Trophoblast cell (in vitro differentiated cells and primary cell): ENCODE measurements at regions not wholly inside any gene's neighbourhood (a gene's known extent, or its start where the extent isn't known, plus 50 kb on each side); places are given as distances from the start of the nearest gene placed in this dataset.

ENCODE experiments used
- DNase-seq, 2 donors: peaks; one replicate each; pipeline ENCODE4 v3.0.0-alpha.2; 2016
- H2AFZ ChIP-seq: 2 replicates; pipeline ENCODE4 v1.6.1; 2013; ENCODE audit warnings: low read length, moderate library complexity, mild to moderate bottlenecking; ENCODE audit not compliant: insufficient read depth, poor library complexity
- H2AK5ac ChIP-seq: 2 replicates; pipeline ENCODE4 v1.6.1; 2013; ENCODE audit warnings: mild to moderate bottlenecking, low read length
- H2BK120ac ChIP-seq: 2 replicates; pipeline ENCODE4 v1.6.1; 2013; ENCODE audit warnings: low read length, mild to moderate bottlenecking, moderate library complexity; ENCODE audit not compliant: insufficient read depth, poor library complexity
- H2BK12ac ChIP-seq: 2 replicates; pipeline ENCODE4 v1.6.1; 2013; ENCODE audit warnings: mild to moderate bottlenecking, low read length, moderate library complexity
- H2BK5ac ChIP-seq: 2 replicates; pipeline ENCODE4 v1.6.1; 2013; ENCODE audit warnings: low read length, low read depth, moderate library complexity, mild to moderate bottlenecking; ENCODE audit not compliant: poor library complexity
- H3K14ac ChIP-seq: 2 replicates; pipeline ENCODE4 v1.6.1; 2013; ENCODE audit warnings: mild to moderate bottlenecking, low read length
- H3K18ac ChIP-seq: 2 replicates; pipeline ENCODE4 v1.6.1; 2013; ENCODE audit warnings: mild to moderate bottlenecking, low read length
- H3K23ac ChIP-seq: 2 replicates; pipeline ENCODE4 v1.6.1; 2013; ENCODE audit warnings: low read length
- H3K27ac ChIP-seq: 2 replicates; pipeline ENCODE4 v1.5.1; 2013; ENCODE audit warnings: low read depth, mild to moderate bottlenecking, inconsistent platforms, low read length, moderate library complexity
- H3K27me3 ChIP-seq: 2 replicates; pipeline ENCODE4 v1.6.1; 2013; ENCODE audit warnings: inconsistent platforms, mild to moderate bottlenecking, low read length, moderate library complexity; ENCODE audit not compliant: insufficient read depth
- H3K36me3 ChIP-seq, 2 experiments: 1 replicate in 1 of 2; 2 replicates in 1 of 2; pipeline ENCODE4 v1.6.1; 2013; ENCODE audit warnings: low read length in 2 of 2, mild to moderate bottlenecking in 2 of 2, moderate library complexity in 1 of 2; ENCODE audit not compliant: insufficient read depth in 2 of 2, control insufficient read depth in 1 of 2
- H3K4ac ChIP-seq: 2 replicates; pipeline ENCODE4 v1.6.1; 2013; ENCODE audit warnings: low read depth, mild to moderate bottlenecking, low read length, moderate library complexity
- H3K4me1 ChIP-seq, 2 experiments: 1 replicate in 1 of 2; 2 replicates in 1 of 2; pipeline ENCODE4 v1.6.1; 2013; ENCODE audit warnings: low read length in 2 of 2, mild to moderate bottlenecking in 2 of 2, moderate library complexity in 1 of 2; ENCODE audit not compliant: insufficient read depth in 2 of 2, control insufficient read depth in 1 of 2
- H3K4me2 ChIP-seq: 2 replicates; pipeline ENCODE4 v1.6.1; 2013; ENCODE audit warnings: inconsistent platforms, mild to moderate bottlenecking, low read length, moderate library complexity
- H3K4me3 ChIP-seq: 2 replicates; pipeline ENCODE4 v1.5.1; 2013; ENCODE audit warnings: mild to moderate bottlenecking, low read depth, low read length, inconsistent platforms
- H3K79me1 ChIP-seq: one replicate; pipeline ENCODE4 v1.6.1; 2013; ENCODE audit warnings: low read length
- H3K79me2 ChIP-seq: 2 replicates; pipeline ENCODE4 v1.6.1; 2013; ENCODE audit warnings: low read length, mild to moderate bottlenecking; ENCODE audit not compliant: control insufficient read depth, insufficient read depth, poor library complexity
- H3K9ac ChIP-seq: 2 replicates; pipeline ENCODE4 v1.6.1; 2013; ENCODE audit warnings: mild to moderate bottlenecking, low read length
- H3K9me3 ChIP-seq: 2 replicates; pipeline ENCODE4 v1.6.1; 2013; ENCODE audit warnings: low read depth, mild to moderate bottlenecking, control low read depth, inconsistent platforms, low read length; ENCODE audit not compliant: insufficient read depth
- H4K12ac ChIP-seq: 2 replicates; pipeline ENCODE4 v1.6.1; 2013; ENCODE audit warnings: low read depth, mild to moderate bottlenecking, low read length, moderate library complexity
- H4K8ac ChIP-seq: 2 replicates; pipeline ENCODE4 v1.6.1; 2013; ENCODE audit warnings: low read depth, mild to moderate bottlenecking, low read length, moderate library complexity
- H4K91ac ChIP-seq: one replicate; pipeline ENCODE4 v1.6.1; 2013; ENCODE audit warnings: low read depth, mild to moderate bottlenecking, low read length, moderate library complexity
- WGBS: extraction: QIAGEN DNeasy Blood & Tissue Kit; methylation state at CpG from one replicate; pipeline ENCODE4 v1.1.7; 2013; ENCODE audit warnings: missing lambda C conversion rate; ENCODE audit not compliant: insufficient read length, insufficient coverage; ENCODE audit errors: extremely low coverage; 5-methylcytosine and 5-hydroxymethylcytosine counted together

DNA sequence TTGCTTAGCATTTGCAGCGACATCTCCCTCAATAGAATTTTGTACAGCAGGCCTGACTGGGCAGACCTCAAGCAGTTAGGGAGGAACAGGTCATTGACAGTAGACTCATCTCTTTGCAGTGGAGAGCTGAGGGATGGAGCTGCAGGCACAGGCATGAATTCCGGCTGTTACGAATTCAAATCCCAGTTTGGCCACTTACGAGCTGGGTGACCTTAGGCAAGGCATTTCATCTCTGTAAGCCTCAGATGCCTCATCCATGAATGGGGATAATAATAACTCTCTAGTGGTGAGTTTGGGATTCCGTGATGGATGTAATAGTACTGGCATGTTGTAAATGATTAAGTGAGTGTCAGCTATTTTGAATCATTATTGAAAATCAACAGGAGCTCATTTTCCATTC lies 195.3 kb downstream of the SEMA6A start:
- H3K9ac ChIP-seq, result no peak overlapping the region
- no peak overlapping the region for H2BK5ac ChIP-seq
- peaks cover 3% of the 10 kb centered on the region for H3K9me3 ChIP-seq
- H3K4me3 ChIP-seq, result no peak overlapping the region
- H2AFZ ChIP-seq, result no peak overlapping the region
- H4K91ac ChIP-seq, result no peak overlapping the region
- no peaks in the 10 kb centered on the region for H3K27me3 ChIP-seq
- H2BK12ac ChIP-seq, result no peak overlapping the region
- no peak overlapping the region for H3K18ac ChIP-seq
- no peak for DNase-seq
- no peak overlapping the region for H3K23ac ChIP-seq
- H3K27ac ChIP-seq, result no peak overlapping the region
- no peak overlapping the region for H3K14ac ChIP-seq
- no peak overlapping the region for H3K4ac ChIP-seq
- no peak overlapping the region for H3K4me2 ChIP-seq
- H2BK120ac ChIP-seq, result no peak overlapping the region
- no CpG with 5 or more reads among the region's 5 CpGs for WGBS
- H3K4me1 ChIP-seq, result peaks cover 0 to 5% of the 10 kb centered on the region in 2 experiments
- H3K36me3 ChIP-seq, result no peaks in the 10 kb centered on the region
- no peak overlapping the region for H4K8ac ChIP-seq
- no peaks in the 10 kb centered on the region for H3K79me2 ChIP-seq
- H4K12ac ChIP-seq, result no peak overlapping the region
- H3K79me1 ChIP-seq, result no peaks in the 10 kb centered on the region
- H2AK5ac ChIP-seq, result no peak overlapping the region

GRCh38 chr5:116378777-116379121 lies 195.9 kb downstream of the SEMA6A start:
- Histone ChIP-seq H3K14ac (no peak overlapping the region), H4K12ac (no peak overlapping the region), H2AFZ (no peak overlapping the region), H3K9me3 (peaks cover 3% of the 10 kb centered on the region), H2AK5ac (no peak overlapping the region), H3K4me2 (no peak overlapping the region), H3K4ac (no peak overlapping the region), H2BK12ac (no peak overlapping the region), H3K79me2 (no peaks in the 10 kb centered on the region), H3K27me3 (no peaks in the 10 kb centered on the region), H3K36me3 (no peaks in the 10 kb centered on the region), H4K8ac (no peak overlapping the region), H2BK120ac (no peak overlapping the region), H3K18ac (no peak overlapping the region), H3K4me1 (peaks cover 0 to 5% of the 10 kb centered on the region in 2 experiments), H3K27ac (no peak overlapping the region), H3K4me3 (no peak overlapping the region), H3K9ac (no peak overlapping the region), H4K91ac (no peak overlapping the region), H3K23ac (no peak overlapping the region), H2BK5ac (no peak overlapping the region), H3K79me1 (no peaks in the 10 kb centered on the region)
- WGBS, result no CpG with 5 or more reads among the region's 5 CpGs
- no peak for DNase-seq

GRCh38 chr5:116378007-116378776 lies 196.4 kb downstream of the SEMA6A start:
- WGBS, result no CpG with 5 or more reads among the region's 12 CpGs
- Histone ChIP-seq H3K27me3 (no peaks in the 10 kb centered on the region), H3K14ac (no peak overlapping the region), H4K91ac (no peak overlapping the region), H2BK5ac (no peak overlapping the region), H4K12ac (no peak overlapping the region), H3K18ac (no peak overlapping the region), H3K9ac (no peak overlapping the region), H2BK12ac (no peak overlapping the region), H2AK5ac (no peak overlapping the region), H3K27ac (no peak overlapping the region), H4K8ac (no peak overlapping the region), H3K4ac (no peak overlapping the region), H3K79me2 (no peaks in the 10 kb centered on the region), H3K36me3 (no peaks in the 10 kb centered on the region), H3K4me3 (no peak overlapping the region), H3K23ac (no peak overlapping the region), H3K4me1 (peaks cover 0 to 5% of the 10 kb centered on the region in 2 experiments), H2AFZ (no peak overlapping the region), H3K4me2 (no peak overlapping the region), H3K79me1 (no peaks in the 10 kb centered on the region), H2BK120ac (no peak overlapping the region), H3K9me3 (peaks cover 3% of the 10 kb centered on the region)
- DNase-seq, result no peak

GRCh38 chr5:116377276-116378006 lies 197.2 kb downstream of the SEMA6A start:
- no peak overlapping the region for H3K4me3 ChIP-seq
- H4K12ac ChIP-seq, result no peak overlapping the region
- no peak overlapping the region for H4K91ac ChIP-seq
- no peak overlapping the region for H3K23ac ChIP-seq
- H3K79me1 ChIP-seq, result no peaks in the 10 kb centered on the region
- no peak overlapping the region for H2AFZ ChIP-seq
- no peak overlapping the region for H3K4me2 ChIP-seq
- no peak overlapping the region for H3K18ac ChIP-seq
- H2BK120ac ChIP-seq, result no peak overlapping the region
- no peak overlapping the region for H2BK5ac ChIP-seq
- H3K27ac ChIP-seq, result no peak overlapping the region
- H2BK12ac ChIP-seq, result no peak overlapping the region
- no peak overlapping the region for H3K9ac ChIP-seq
- no peak for DNase-seq
- H2AK5ac ChIP-seq, result no peak overlapping the region
- H4K8ac ChIP-seq, result no peak overlapping the region
- no peaks in the 10 kb centered on the region for H3K27me3 ChIP-seq
- no peak overlapping the region for H3K14ac ChIP-seq
- WGBS, result no CpG with 5 or more reads among the region's 18 CpGs
- peaks cover 2% of the 10 kb centered on the region for H3K9me3 ChIP-seq
- H3K36me3 ChIP-seq, result no peaks in the 10 kb centered on the region
- H3K4me1 ChIP-seq, result peaks cover 0 to 5% of the 10 kb centered on the region in 2 experiments
- no peaks in the 10 kb centered on the region for H3K79me2 ChIP-seq
- H3K4ac ChIP-seq, result no peak overlapping the region
